Prostate gland (tissue), 2 donors: ENCODE measurements at regions not wholly inside any gene's neighbourhood (a gene's known extent, or its start where the extent isn't known, plus 50 kb on each side); places are given as distances from the start of the nearest gene placed in this dataset.
"Not testable (repeated sequence)": the region's sequence is repeated elsewhere in the genome, so short reads cannot be mapped to it uniquely, and the experiment has no call there.

ENCODE experiments used
- CTCF ChIP-seq, 4 experiments: fragments of 200-600 bp in 2 of 4; fragments of 450-650 bp in 2 of 4; sonication (generic) in 2 of 4; IDR thresholded peaks; 1 replicate in 3 of 4; 2 replicates in 1 of 4; pipeline ENCODE4 v1.5.1; 2016 to 2019; ENCODE audit warnings: antibody characterized with exemption in 4 of 4, mild to moderate bottlenecking in 2 of 4, moderate library complexity in 2 of 4
- POLR2A ChIP-seq: fragments of 450-650 bp; IDR thresholded peaks from one replicate; pipeline ENCODE4 v1.6.1; 2016; ENCODE audit warnings: antibody characterized with exemption, mild to moderate bottlenecking
- POLR2AphosphoS5 ChIP-seq: sonication (generic); formaldehyde crosslinking; IDR thresholded peaks from one replicate; pipeline ENCODE4 v1.6.1; 2017; ENCODE audit warnings: antibody characterized with exemption

GRCh38 chr12:54116055-54116454 lies 62.4 kb downstream of the HOXC4 start:
- not testable (repeated sequence) for TF ChIP-seq CTCF (IDR thresholded peaks at IDR 0.05); POLR2A; POLR2AphosphoS5
